Activated gamma-delta T cell (primary cell): ENCODE measurements at regions not wholly inside any gene's neighbourhood (a gene's known extent, or its start where the extent isn't known, plus 50 kb on each side); places are given as distances from the start of the nearest gene placed in this dataset.

Experiments
- DNase-seq: peaks from one replicate; lab custom pipeline; 2025; lab: John Stamatoyannopoulos, UW

DNA sequence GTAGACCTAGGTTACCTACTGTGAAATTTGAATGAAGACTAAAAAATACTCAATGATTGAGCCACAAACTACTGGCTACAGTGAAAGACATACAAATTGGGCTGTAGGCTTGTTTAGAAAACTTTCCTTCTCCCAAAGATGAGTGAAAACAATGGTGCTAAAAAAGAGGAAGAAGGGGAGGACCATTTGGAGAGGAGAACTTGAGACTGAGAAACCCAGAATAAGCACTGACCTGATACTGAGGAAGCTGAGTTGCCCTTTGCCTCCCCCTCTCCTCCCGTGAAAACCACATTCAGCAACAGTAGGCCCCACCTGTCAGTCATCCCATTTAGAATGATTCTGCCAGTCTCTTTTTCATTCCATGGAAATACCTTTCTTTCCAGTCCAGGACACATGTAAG lies 484.0 kb upstream of the TGFBR2 start:
- no peak for DNase-seq

GRCh38 chr3:30123224-30123623 lies 483.2 kb upstream of the TGFBR2 start:
- DNase-seq = no peak

GRCh38 chr3:30123755-30124154 lies 482.6 kb upstream of the TGFBR2 start:
- DNase-seq = no peak

- no peak for DNase-seq
Observed at GRCh38 chr3:30124435-30125370, 481.7 kb upstream of the TGFBR2 start.

GRCh38 chr3:30129765-30130164 lies 476.6 kb upstream of the TGFBR2 start:
- no peak for DNase-seq

DNA sequence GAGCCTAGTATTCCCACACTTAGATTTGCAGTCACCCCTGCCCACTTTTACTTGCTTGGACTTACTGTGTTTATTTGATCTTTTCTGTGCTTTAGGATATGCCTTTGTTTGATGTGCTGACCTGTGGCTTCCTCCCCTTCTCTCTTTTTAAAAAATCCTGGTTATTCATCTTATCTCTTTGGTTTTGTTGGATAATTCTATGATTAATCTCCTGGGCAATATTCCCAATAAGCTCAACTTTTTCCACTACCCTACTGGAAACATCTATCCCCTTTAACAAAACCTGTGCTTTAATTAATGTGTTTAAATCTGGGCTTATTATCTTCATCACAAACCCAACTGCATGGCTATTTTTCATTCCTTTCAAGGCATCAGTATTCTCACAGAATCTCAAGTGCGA lies 476.0 kb upstream of the TGFBR2 start:
- no peak for DNase-seq

DNA sequence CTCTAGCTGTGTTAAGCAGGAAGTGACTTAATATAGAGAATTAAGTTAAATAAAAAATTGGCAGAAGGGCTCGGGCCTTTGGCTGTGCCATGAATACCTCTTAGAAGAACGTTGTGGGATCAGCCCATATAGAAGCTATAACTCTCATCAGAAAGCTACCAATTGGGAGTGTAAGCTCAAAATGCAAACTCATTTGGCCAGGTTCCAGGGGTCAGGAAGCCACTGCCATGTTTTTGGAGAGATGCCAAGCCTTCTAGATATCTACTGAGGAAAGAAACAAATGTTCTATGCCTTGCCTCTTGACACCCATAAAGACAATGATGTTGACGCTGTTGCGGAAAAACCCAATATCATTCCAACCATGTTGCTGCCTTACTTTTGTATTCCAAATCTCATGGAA lies 475.2 kb upstream of the TGFBR2 start:
- DNase-seq = no peak

DNA sequence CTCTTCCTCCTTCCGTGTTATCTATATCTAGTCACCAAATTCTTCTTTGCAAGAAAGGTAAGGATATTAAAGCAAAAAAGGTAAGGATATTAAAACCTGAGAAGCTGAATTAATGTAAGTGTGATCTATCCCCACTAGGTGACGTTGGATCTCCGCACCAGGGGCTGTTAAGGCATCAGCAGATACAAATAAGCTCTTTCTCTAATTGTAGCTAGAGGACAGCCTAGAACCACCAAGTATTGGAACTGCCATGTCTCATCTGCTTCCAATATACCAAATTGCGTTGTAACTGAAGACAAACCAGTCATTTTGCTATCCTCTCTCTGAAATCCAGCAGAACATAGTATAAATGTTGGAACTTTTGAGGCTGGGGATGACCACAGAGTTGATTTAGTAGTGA lies 471.2 kb upstream of the TGFBR2 start:
- no peak for DNase-seq

GRCh38 chr3:30139283-30139682 lies 467.1 kb upstream of the TGFBR2 start:
- no peak for DNase-seq

DNA sequence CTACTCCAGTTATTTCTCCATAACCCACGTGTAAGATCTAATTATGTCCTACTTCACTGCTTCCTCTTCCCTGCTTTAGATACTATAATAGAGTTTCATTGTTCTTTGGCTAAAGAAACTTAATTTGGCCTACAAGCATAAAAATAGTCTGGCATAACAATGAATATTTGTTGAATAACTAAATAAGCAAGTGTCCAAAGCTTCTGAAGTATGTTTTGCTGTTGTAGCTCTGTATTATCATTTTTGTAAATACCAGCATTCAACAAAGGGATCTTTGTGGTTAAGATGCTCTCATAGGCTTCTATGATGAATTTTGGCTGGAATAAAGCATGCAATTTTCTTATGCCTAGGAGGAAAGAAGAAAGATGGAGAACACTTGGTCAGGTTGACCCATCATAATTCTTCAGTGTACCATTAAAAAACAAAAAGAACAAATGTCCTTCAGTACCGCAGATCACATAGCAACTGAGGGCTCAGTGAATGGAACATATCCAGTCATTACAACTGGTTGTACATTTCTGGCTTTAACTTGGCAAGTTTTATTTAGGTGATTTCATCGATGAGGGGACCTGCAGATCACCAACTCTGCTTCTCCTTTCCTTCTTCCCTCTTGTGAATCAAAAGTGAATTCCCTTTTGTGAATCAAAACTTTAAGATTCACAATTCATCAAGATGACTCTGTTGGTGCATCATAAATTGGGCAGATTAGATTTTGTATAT lies 465.9 kb upstream of the TGFBR2 start:
- no peak for DNase-seq

DNA sequence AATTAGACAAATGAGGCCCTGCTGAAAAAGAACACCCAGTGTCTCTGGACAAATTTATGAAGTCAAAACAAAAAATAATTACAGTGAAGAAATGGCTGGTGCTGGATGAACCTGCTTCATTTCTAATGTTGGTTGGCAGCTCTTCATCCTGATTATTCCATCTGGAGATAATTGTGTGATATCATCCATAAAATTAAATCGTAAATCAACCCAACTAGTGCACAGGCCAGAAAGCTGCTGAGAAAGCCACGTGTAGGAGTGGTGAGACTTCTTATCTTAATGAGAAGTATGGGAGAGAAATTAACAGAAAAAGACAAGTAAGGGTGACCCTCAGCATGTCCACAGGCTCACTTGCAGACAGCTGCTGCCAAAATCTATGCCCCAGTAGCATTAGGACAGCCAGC lies 465.2 kb upstream of the TGFBR2 start:
- no peak for DNase-seq

DNA sequence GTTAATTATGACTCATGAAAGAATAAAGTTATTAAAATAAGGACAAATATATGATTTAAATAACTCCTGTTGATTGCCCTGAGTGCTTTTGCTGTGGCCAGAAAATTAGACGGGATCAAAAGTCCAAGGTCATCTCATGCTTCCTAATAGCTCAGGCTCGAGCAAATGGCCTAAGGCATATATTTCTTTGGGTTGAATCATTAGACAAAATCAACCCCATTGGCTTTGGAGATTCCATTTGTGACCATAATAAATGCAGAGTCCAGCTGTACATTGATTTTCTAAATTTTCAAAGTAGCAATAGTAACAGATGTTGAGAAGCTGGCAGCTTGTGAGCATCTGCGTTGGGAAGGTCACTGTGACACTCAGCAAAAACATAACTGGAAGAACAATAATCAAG lies 464.5 kb upstream of the TGFBR2 start:
- no peak for DNase-seq

DNA sequence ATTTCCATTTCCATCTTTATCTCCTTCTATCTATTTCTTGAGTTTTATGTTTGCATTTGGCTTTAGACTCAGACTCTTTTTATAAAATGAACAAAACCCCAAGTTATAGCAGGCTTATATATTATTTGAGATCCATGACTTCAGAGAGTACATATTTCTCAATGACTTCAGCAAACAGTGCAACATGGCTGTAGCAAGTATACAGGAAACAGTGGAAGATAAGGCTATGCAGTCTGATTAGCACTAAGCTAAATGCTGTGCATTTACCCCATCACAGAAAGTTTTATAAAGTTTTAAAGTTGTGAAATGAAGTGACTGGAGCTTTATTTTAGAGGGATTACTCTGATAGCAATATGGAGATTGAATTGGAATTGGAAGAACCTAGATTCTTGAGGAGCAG lies 463.5 kb upstream of the TGFBR2 start:
- no peak for DNase-seq

DNA sequence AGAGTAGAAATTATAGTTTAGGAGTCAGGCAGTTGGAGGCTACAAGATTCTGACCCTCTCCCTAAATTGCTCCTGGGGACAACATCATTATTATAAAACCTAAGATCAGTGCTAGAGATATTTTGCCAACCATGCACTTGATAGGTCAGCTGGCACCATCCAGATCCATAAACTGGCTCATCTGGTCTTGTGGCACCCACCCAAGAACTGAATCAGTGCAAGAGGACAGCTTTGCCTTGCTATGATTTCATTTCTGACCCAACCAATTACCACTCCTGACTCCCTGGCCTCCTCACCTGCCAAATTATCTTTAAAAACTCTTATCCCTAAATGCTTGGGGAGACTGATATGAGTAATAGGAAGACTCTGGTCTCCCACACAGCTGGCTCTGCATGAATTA lies 461.1 kb upstream of the TGFBR2 start:
- DNase-seq = no peak

- DNase-seq = no peak
Observed at GRCh38 chr3:30146978-30147377, 459.4 kb upstream of the TGFBR2 start.

- DNase-seq = no peak
Observed at GRCh38 chr3:30154853-30155252, 451.5 kb upstream of the TGFBR2 start.

DNA sequence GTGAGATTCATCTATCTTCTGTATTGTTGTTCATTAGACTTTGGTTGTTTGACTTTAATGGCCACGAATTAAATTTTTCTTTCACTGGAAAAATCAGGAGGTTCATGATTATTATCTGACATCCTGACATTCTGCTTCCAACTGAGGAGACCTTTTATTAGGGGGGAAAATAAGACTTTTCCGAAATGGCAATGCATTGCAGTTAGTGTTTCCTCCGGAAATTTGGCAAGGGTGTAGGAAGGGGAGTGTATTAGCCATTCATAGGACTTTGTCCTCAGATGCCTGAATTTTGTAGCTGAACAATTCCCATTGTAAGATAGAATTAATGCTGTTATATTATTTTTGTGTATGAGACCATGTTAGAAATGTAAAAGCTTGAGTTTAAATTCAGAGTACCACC lies 450.6 kb upstream of the TGFBR2 start:
- no peak for DNase-seq

DNA sequence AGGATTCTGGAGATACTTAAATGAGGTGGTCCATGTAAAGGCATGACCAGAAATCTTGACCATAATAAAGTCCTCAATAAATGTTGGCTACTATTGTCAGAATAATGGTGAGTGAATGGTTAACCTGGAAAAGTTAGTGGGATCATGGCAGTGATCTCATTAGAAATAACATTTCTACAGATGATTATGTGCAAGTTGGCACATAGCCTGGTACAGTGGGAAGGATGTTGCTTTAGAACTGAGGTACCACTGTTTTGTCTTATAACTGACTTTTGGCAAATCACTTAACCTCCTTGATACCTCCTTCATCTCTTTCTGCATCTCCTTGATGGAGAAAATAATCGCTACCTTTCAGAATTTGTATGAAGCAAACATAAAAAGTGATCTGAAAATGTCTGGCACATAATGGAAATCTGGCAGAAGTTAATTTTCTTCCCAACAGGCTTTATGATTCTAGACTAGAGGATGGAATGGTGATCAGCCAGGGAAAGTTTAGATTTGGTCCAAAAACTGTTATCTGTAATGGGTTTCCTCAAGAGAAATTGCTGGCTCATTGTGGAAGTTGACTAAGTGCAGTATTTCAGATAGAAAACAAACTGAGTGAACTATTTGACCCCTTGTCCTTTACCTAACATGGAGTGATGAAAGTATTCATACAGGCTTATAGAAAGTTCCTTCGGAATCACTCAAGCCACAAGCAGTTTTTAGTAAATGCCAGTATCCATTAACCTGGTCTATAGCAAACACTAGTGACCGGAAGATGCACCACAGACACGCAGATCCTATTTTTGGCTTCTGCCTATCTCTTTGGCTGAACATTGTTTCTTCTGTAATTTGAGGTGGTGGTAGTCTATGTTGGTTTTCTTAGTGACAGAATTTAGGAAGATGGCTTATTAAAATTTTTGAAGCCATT lies 449.6 kb upstream of the TGFBR2 start:
- DNase-seq = no peak

GRCh38 chr3:30161375-30161774 lies 445.0 kb upstream of the TGFBR2 start:
- DNase-seq = no peak

DNA sequence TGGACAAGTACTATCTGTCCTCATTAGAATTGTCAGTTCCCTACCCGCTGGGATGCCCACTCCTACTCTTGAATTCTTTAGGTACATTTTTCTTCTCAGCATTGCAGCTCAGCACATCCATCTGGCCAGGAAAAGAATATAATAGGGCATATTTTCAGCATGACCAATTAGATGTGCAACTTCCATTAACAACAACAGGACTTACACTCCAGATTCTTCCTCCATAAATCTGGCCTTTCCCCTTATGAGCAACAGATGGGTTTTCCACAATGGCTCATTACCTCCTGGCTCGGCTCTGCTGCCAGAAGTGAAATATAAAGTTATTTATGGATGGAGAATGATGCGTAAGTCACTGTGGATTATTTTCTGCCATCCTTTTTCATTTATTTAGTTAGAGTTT lies 443.8 kb upstream of the TGFBR2 start:
- no peak for DNase-seq

DNA sequence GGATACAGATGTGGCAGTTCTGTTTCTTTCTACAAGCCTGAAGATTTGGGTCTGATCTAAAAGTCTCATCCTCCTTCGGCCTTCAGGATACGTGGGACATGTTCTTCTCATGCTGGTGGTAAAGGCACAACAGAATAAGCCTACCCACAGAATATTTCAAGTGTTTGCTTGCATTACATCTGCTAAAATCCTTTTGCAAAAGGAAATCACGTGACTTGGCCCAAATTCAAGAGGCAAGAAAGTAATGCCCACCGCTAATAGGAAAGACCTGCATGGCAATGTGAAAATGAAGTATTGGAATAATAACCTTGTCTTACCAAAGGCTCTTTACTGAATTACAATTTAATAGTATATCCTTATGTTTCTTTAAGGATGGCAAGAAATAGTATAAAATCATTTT lies 439.9 kb upstream of the TGFBR2 start:
- DNase-seq = no peak

GRCh38 chr3:30167541-30168011 lies 438.8 kb upstream of the TGFBR2 start:
- DNase-seq = no peak
